HG03025 (cell line): ENCODE measurements at regions not wholly inside any gene's neighbourhood (a gene's known extent, or its start where the extent isn't known, plus 50 kb on each side); places are given as distances from the start of the nearest gene placed in this dataset.
"Not testable (repeated sequence)": the region's sequence is repeated elsewhere in the genome, so short reads cannot be mapped to it uniquely, and the experiment has no call there.

Experiments
- ATAC-seq: cut with Tn5 transposase; IDR thresholded peaks from one replicate; pipeline ENCODE4 v1.9.1; 2021; ENCODE audit warnings: mild to moderate bottlenecking, moderate library complexity; ENCODE audit not compliant: unreplicated experiment, low FRiP score

DNA sequence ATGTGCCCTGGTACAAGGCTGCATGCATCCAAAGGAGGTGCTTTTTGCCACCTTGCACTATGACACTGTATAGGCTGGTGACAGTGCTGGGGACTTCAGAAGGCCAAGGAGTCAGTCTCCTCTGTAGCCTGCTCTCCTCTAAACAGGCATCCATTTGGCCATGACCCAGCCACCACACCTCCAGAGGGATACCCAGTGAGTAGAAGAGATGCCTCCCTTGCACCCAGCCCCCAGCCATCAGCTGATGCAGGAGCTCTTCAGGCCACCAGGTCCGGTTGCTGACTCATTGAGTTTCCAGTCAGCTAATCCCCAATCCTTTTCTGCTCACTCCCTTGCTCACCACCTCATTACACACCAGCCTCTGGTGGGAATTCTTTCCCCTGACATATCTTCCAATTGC is 99.8 kb downstream of the PJA1 start:
- ATAC-seq, result no peak

DNA sequence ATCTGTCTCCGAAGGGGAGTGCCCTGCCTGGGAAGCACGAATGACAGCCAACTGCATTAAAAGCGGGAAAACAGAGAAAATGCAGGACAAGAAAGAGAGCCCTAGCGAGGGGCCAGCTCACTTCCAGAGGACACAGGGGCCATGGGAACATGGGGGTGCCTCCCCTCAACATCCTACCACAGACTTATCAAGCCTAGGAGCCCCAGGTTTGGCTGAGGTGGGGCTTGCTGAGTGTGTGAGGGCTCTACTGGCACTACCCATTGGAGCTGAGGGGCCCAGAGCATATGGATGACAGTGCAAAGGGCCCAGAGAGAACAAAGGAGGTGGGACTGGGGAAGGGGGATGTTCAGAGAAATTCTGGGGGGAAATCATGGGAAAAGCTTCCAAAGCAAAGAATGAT is 101.8 kb downstream of the PJA1 start:
- ATAC-seq, result no peak

DNA sequence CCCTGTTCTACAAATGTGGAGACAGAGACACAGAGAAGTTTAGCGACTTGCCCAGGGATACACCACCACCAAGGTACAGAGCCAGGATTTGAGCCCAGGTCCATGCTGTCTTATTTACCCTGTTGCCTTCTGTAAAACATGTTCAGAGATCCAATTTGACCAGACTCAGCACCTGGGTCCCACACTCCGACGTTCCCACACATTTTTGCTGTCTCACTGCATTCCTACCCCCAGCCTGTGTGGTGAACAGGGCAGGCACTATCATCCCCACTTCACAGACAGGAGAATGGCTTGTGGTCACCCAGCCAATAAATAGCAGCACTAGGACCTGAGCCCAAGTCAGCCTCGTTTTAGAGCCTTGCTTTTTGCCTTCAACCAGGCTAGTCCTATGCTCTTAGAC is 102.8 kb downstream of the PJA1 start:
- ATAC-seq, result no peak

DNA sequence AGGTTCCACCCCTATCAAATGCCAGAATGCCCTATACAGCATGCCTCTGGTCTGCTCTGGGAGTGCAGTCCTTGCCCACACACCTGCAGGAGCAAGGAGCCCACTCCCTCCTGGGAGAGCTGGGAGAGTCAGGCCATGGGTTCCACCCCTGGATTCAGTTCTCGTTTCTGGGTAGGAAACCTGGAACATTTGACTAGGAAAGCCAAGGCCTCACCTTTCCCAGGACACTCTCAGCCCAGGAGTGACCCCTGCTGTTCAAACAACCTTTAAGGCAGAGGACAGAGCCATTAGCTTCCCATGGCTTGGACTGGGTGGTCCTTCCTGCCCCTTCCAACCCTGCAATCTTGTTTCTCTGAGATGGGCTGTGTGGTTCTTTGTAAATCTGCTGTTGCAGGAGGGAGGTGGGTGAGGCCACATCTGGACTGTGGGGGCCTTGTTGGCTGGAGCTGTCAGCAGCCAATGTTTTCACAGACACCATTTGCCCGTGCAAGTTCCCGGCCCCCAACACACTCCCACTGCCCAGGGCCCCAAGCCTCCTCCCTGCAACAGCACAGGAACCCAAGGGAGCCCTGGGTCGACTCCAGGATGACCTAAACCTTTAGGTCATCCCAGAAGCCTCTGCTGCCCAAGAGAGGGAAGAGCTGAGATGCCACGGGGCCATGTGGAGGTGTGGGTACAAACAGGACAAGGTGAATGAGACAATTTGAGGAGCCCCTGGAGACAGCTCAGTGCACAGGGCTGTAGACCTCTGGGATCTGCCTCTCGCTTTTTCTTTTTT is 104.4 kb downstream of the PJA1 start:
- no peak for ATAC-seq

DNA sequence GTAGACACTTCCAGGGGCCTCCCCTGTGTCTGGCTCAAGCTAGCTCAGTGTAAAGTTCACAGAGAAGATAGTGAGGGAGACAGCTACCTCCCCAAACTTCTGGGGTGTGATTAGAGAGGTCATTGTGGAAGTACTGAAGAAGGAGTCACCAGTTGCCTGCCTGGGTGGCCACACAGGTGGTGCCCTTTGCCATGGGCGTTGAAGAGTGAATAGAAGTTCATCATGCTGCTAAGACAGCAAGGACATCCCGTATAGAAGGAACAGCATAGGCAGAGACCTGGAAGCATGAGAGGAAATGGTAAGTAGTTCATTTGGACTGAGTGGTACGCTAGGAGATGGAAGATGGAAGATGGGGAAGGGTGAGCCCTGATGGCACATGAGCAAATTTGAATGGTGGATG is 110.1 kb downstream of the PJA1 start:
- no peak for ATAC-seq

DNA sequence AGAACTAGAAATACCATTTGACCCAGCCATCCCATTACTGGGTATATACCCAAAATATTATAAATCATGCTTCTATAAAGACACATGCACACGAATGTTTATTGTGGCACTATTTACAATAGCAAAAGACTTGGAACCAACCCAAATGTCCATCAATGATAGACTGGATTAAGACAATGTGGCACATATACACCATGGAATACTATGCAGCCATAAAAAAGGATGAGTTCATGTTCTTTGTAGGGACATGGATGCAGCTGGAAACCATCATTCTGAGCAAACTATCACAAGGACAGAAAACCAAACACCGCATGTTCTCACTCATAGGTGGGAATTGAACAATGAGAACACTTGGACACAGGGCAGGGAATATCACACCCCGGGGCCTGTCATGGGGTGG is 110.8 kb downstream of the PJA1 start:
- ATAC-seq, result not testable (repeated sequence)

DNA sequence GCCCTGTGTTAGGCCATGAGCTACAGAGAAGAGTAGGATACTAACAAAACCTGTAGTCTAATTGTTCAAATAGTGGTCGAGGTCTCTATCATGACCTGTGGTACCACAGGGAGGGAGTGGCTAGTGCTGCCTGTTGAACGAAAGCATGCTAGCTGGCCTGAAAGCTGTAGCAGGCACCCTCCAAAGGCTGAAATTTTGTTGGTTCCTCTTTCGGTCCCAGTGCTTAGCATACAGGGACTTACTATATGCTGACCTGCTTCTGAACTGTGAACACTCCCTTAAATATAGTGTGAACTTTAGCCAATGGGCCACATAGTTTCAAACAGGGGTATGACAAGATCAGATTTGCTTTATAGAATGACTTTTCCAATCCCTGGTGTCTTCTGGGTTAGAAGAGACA is 113.4 kb downstream of the PJA1 start:
- peak; percentile 90 for ATAC-seq

DNA sequence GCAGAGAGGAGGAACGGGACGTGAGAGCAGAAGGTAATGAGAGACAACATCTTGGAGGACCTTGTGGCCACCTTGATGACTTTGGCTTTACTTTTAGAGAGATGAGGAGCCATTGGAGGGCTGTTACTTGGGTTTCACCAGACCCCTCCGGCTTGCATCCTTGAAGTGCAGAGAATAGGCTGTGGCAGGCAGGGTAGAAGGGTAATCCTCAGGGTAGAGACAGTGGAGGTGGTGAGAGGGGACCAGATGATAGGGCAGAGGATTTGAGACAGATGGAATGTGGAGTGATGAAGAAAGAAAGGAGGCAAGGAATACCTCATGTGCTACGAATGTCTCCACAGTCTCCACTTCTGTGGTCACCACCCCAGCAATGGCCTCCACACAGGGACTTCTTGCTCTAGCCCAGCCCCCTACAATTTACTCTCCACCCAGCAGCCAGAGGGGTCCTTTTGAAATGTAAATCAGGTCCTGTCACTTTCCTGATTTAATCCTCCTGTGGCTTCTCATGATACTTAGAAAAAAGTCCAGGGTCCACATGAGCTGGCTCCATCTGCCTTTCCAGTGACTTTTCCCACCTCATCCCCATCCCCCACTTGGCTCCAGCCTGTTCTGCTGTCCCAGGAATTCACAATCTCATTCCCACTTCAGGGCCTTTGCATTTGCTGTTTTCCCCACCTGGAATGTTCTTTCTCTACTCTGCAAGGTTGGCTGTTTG is 115.0 kb downstream of the PJA1 start:
- ATAC-seq, result no peak

DNA sequence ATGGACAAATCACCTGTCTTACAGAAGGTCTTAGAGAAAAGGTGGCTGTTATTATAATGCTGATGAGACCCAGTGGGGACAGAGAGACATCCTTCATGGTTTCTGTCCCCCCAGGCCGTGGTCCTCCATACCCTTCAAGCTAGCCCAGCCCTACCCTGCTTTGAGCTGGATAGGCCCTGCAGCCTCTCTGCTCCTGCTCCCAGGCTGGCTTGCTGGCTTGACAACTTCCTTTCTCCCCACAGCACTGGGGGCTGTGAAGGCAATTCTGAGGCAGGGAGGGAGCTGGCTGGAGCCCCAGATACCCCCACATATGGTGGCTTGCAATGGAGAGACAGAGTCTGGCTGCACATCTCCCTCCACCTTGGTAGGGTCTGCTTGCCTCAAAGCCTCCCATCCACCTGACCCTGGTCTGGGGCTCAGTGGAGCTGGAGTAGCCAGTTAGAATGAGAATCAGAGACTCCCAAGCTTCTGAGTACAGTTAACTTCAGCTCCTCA is 118.2 kb downstream of the PJA1 start:
- no peak for ATAC-seq

DNA sequence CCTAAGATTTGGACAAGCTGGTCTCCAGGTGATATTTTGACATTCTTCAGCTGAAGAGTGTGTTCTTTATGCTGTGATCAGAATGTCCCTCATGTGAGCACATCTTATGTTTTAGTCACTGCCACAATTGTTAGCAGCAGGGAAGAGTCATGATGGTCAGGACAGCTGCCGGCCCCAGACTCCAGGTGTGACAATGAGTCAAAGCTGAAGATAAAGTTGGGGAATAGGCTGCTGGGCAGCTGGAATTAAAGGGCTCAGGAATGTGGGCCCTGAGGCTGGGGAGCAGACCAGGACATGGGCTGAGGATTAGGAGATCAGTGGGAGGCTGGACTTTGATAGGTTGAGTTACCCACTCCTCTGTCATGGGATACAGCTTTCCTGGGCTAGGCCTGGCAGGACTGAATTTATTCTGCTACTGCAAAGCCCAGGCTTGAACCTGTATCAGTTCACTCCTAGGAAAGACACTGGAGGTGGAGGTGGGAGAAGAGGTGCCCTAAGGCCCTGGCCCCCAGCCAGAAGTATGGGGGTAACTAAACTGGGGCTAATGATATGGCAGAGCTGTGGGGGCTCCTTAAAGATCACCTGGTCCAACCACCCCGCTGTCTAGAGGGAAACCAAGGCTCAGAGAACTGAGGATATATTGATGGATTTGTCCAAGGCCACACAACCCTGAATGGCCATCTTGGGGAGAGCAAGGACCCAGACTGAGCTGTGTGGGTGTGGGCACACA is 119.5 kb downstream of the PJA1 start:
- ATAC-seq, result no peak

DNA sequence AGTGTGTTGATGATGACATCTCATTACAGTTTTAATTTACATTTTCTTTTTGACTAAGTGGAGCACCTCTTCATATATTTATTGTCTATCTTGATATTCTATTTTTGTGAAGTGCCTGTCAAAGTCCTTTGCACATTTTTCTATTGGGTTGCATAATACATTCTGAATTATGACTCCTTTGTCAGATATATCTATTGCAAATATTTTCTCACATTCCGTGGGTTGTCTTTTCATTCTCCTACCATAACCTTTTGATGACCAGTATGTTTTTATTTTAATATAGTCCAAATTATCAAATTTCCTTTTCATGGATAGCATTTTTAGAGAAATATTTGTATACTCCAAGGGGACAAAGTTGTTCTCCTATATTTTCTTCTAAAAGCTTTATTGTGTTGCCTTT is 126.4 kb downstream of the PJA1 start:
- ATAC-seq, result no peak

DNA sequence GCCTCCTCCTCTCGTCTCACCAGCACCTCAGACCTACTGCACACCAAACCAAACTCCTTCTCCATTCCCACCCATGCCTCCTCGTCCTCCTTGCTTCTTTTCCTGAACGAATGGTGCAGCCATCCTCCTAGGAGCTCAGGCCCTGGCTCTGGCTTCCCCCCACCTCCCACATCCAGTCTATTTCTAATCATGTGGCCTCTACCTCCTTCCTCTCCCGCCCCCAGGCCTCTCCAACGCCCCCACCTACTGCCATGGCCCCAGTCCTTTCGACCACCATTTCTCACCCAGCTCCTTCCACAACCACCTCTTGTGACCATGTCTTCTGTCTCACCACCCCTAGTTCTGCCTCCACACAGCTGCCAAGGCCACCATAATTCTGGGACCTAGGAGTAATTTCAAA is 127.1 kb downstream of the PJA1 start:
- ATAC-seq, result no peak

DNA sequence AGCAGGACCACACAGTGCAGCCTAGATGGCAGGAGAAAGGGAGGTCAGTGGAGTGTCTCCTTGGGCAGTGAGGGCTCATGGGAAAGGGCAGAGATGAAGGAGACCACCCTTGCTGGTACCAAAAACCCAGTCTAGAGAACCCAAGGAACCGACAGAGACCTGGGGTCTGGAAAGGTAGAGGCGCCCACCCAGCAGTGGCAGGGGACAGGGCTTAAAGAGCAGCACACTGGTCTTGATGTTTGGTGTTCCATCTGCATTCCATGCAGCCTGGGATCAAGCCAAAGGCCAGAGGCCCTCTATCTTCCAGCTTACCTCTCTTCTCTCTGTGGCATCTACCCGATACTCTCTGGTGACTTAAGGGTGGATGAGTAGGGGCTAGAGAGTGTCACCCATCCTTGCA is 127.5 kb downstream of the PJA1 start:
- no peak for ATAC-seq

DNA sequence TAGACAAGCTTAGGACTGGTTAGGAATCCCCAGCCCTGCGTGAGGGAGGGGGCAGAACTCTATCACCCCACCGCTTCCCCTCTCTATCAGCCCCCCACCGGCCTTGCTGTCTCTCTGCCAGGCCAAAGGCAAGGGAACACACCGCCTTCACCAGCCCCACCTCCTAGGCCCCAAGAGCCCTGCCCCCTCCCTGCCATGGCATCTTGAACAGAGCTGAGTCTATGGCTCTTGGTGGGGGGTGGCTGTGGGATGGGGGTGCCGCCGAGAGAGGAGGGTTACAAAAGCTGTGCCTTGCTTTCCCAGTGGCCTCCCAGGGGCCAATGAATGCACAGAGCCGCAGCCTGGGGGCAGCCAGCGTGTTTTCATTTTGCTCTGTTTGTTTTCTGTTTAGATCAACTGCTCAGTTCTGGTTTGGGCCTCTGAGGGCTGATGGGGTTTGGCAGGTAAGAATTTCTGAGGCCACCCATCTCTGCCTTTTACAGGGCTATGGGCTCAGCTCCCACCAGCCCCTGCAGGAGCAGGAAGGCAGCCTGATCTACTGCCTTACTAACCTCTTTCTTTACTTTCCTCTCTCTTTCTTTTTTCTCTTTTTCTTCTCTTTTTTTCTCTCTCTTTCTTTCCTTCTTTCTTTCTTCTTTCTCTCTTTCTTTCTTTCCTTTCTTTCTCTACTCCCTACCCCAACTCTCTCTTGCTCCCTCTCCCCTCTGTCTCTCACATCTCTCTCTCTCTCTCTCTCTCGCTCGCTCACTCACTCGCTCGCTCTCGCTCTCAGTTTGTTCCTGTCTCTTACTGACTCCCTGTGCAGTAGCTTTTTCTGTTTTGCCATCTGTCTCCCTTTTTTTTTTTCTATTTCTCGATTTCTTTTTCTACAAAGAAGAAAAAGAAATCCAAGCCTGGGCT is 128.3 kb downstream of the PJA1 start:
- no peak for ATAC-seq

DNA sequence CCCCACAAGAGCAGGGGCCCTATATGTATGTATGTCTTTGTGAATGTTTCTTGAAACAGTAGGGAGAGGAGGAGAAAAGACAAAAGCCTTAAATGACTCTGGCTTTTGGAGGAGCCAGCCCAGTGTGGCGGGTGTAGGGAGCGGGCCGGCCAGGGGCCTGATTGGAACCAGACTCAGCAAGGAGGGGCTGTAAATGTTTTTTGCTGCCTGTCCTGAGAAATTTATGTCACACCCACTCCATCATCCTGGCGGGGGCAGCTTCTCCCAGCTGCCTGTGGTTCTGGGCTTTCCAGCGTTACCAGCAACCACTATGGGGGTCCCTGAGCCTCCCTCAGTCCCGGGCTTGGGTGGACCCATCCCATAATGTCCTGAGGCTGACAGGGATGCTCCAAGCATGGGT is 130.8 kb downstream of the PJA1 start:
- no peak for ATAC-seq

DNA sequence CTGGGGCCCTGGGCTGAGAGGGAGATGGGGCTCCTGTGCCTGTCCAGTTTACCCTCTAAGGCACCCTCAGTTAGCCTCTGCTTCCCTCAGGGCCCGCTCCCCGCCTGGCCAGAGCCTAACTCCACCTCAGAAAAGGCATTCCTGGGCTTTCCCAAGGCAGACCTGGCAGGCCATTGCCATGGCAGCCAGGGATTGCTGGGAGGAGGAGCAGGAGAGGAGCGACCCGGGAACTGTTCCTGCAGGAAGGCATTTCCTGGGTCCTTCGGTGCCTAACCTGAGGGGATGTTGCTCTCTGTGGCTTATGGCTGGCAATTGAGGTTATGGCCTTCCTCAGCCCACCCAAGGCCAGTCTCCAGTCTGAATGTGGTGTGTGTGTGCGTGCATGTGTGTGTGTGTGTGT is 131.3 kb downstream of the PJA1 start:
- ATAC-seq, result no peak

DNA sequence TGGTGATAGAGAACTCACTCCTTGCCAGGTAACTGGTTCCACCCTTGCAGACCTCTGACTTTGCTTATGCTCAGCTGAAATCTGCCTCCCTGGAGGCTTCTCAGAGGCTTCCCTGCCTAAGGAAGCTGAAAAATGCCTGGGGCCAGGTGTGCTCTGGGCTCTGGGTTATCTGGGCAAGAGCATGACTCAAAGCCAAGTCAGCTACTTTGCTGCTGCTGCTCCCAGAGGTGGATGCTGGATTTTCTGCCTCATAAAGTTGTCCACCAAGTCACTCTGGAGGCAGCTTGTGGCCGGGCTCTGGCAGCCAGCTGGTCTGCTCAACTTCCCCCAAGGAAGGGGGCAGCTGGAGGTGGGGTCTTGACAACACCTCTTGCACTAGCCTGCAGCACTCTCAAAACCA is 132.7 kb downstream of the PJA1 start:
- ATAC-seq, result no peak

DNA sequence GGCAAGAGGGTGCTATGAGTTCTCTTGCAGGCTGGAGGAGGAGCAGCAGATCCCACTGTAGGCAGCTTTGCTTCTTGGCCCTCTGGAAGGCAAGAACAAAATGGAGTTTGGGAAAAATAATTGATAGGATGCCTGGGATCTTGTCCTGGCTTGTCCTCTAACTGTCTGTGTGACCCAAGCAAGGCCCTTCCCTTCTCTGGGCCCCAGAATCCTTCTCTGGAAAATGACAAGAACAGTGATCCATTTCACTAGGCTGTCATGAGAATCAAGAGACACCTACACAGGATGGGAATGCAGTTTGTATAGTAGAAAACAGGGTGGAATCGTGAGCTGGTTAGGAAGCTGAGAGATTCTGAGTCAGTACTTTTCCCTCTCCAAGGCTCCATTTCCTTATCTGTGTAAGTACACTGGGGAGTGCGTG is 133.3 kb downstream of the PJA1 start:
- ATAC-seq, result no peak

DNA sequence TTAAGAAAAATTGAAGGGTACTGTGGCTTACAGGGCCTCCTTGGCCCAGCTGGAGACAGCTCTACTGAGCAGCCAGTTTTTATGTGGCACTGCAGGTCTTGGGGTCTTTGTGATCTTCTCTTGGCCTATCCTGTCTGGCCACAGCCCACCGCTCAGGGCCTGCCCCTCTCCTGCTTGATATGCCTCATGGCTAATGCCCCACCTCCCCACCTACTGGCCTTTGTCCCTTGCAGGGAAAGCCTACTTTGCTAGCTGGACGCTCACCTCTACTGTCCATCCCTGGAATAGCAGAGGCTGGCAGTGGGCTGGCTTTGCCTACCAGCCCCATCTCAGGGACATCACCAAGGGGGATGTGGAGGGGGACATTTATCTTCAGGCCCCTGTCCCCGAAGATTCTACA is 134.1 kb downstream of the PJA1 start:
- no peak for ATAC-seq

DNA sequence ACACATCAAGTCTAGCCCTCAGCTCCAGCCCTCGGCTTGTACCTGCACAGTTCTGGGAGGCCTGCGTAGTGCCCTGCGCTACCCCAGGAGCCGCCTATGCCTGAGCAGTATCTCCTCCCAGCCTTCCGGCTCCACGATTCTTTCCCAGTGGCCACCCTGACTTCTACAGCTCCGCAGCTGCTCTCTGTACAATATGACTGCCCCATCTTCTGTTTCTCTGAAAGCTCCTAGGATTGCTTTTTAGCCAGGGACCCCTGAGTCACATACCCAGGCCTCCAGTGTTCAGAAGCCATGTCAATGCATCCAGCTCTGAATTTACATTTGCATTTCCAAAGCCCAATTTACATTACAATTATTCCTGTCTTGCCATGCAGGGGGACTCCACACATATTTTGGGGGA is 135.5 kb downstream of the PJA1 start:
- ATAC-seq, result no peak
